ENCODE measurements at regions not wholly inside any gene's neighbourhood (a gene's known extent, or its start where the extent isn't known, plus 50 kb on each side); places are given as distances from the start of the nearest gene placed in this dataset.

- TF ChIP-seq CTCF (conservative IDR thresholded peaks at IDR 0.05; ENCODE audit: low read length) = no peak
- TF ChIP-seq EZH2phosphoT487 (IDR thresholded peaks at IDR 0.05; ENCODE audit: borderline replicate concordance) = no peak
Measured at GRCh38 chr12:32946504-32947131, 50.0 kb upstream of the PKP2 start.

Measured in Loucy (cell line).